ENCODE measurements at regions not wholly inside any gene's neighbourhood (a gene's known extent, or its start where the extent isn't known, plus 50 kb on each side); places are given as distances from the start of the nearest gene placed in this dataset.
"Not testable (repeated sequence)": the region's sequence is repeated elsewhere in the genome, so short reads cannot be mapped to it uniquely, and the experiment has no call there.

DNA sequence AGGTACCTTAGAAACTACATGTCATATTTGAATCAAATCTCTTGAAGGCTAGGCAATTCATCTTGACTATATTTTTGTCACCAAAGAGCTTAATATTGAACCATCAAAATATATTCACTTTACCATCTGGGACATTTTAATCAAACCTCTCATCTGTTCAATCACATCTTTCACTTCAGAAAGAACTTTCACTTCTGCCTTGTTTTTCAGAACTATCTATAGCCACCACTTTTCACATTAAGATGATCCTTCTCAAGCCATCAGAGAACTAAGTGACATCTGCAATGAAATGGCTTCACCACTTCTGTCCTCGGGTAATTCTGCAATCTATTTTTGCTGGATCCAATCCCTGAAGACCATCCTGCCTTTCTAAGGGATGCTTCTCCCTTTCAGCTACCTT, 57.8 kb downstream of the OR2B2 start:
- no peak for DNase-seq

DNA sequence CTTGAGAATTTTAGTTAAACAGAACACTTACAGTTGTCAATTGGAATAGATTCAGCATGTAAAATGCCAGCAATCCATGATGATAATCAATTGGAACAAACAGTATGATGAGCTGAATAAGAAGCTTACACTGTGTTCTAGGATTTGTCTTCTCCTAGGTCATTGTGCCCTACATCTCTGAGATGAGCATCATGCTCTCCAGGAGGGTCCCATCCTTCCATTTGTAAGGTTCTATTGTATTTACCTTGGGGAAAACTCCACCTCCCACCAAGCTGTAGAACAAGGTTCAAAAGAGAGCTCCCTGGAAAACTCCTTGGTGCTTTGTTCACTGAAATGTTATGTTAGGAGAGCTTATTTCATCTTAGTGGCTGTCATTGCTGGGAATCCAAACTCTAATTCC, 60.8 kb downstream of the OR2B2 start:
- no peak for DNase-seq

- not testable (repeated sequence) for DNase-seq
Observed at GRCh38 chr6:27849001-27849400, 63.2 kb downstream of the OR2B2 start.

DNA sequence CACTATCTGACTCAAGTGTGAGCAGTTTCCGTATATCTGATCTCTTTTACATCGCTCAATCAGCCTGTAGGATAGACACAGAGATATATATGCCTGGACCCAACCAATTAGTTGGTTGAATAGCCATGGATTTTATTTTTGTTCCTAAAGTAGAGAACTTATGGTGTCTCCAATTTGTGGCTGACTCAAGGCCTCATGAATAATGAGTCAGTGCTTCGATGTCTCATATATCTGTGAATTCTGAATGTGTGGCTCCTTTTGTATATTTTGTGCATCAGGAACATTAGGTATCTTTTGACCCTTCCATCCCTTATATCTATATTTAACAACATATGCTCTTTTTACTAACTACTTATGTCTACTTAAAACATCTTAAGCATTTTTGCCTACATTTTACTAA, 64.5 kb downstream of the OR2B2 start:
- no peak for DNase-seq

DNA sequence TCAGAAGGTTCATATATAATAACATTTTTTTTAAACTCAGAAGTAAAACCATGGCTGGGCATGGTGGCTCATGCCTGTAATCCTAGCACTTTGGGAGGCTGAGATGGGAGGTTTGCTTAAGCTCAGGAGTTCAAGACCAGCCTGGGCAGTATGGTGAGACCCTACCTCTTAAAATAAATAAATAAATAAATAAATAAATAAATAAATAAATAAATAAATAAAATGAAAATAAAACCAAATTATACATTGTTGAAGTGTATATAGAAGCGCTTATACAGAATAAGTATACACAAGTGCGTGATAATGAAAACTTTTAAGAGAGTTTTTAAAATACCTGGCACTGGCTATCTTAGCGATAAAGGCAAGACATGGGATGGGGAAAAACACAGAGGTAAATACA, 71.6 kb downstream of the OR2B2 start:
- no peak for DNase-seq

GRCh38 chr6:27839626-27840475, 72.3 kb downstream of the OR2B2 start:
- DNase-seq: peak; percentile 26

DNA sequence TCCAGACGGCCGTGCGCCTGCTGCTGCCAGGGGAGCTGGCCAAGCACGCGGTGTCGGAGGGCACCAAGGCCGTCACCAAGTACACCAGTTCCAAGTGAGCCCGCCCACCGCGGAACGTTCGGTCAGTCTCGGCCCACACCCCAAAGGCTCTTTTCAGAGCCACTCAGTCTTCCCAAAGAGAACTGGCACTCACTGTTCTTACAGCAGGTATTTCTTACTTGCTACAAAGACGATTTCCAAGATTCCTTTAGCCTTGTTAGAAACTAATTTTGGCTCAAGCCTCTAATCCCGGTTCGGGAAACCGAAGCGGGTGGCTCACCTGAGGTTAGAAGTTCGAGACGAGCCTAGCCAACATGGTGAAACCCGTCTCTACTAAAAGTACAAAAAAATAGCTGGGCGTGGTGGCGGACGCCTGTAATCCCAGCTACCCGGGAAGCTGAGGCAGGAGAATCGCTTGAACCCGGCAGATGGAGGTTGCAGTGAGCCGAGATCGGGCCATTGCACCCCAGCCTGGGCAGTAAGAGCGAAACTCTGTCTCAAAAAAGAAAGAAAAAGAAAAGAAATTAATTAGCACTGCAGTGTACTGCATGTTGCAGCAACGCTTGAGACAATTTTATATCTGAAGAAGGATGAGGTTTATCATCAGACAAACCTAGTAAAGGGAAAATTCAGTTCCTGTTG, 73.1 kb downstream of the OR2B2 start:
- peak; percentile 72 for DNase-seq

GRCh38 chr6:27838058-27838944, 73.9 kb downstream of the OR2B2 start:
- DNase-seq: peak; percentile 87

DNA sequence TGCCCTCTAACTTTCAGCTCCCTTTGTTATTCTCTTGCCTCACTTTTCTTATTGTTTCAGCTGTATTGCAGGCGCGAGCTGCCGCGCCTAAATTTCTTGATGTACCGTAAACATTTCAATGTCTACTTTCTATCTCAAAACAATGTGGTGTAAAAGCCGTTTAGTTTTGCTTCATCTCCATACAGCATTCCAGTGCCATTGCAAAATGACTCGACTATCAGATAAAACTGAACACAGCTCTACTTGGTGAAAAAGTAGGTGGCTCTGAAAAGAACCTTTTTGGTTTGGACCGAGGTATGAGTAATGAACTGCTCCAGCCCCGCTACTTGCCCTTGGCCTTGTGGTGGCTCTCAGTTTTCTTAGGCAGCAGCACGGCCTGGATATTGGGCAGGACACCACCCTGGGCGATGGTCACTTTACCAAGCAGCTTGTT, 74.6 kb downstream of the OR2B2 start:
- DNase-seq: no peak

- peak; percentile 52 for DNase-seq
Observed at GRCh38 chr6:27836783-27837624, 75.2 kb downstream of the OR2B2 start.

GRCh38 chr6:27836141-27836782, 75.9 kb downstream of the OR2B2 start:
- no peak for DNase-seq

DNA sequence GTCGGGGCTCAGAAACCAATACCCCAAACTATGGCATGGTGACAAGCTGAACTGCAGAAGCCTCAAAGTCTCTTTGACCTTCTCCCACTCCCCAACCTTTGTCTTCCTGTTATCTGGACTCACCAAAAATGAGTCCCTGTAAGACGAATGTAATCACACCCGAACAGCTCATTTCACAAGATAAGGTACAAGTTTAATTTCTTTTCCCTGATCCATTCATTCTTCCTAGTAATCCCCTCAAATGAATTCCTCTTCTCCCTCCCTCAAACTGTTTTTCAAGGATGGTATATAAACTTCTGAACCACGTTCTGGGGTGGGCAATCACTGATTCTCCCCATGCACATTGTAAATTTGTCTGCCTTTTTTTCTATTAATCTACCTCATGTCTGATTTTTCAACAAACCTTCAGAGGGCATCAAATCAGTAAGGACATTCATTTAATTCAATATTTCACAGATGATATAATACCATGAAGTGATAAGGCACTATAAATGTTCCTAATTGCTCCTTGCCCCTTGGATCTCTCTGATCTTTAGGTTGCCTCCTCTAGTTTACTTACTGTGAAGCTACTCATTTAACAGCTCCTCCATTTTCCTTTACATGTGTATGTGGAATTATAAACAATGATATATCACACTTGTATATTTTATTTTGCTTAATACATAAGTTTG, 77.2 kb downstream of the OR2B2 start:
- no peak for DNase-seq

DNA sequence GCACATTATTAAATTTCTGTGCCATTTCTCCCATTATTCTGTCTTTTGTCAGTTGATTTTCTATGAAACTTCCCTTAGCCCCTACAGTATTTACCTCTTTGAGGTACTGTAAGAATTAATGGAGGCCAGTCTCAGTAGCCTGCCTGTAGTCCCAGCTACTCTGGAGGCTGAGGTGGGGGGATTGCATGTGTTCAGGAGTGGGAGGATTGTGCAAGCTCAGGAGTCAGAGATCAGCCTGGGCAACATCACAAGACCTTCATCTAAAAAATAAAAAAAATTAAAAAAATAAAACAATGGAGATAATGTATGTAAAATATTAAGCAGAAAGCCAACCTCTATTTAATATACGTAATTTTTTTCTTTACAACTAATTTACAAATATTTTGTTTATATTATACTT, 77.8 kb downstream of the OR2B2 start:
- no peak for DNase-seq

GRCh38 chr6:27831434-27832081, 80.6 kb downstream of the OR2B2 start:
- DNase-seq: peak; percentile 67

DNA sequence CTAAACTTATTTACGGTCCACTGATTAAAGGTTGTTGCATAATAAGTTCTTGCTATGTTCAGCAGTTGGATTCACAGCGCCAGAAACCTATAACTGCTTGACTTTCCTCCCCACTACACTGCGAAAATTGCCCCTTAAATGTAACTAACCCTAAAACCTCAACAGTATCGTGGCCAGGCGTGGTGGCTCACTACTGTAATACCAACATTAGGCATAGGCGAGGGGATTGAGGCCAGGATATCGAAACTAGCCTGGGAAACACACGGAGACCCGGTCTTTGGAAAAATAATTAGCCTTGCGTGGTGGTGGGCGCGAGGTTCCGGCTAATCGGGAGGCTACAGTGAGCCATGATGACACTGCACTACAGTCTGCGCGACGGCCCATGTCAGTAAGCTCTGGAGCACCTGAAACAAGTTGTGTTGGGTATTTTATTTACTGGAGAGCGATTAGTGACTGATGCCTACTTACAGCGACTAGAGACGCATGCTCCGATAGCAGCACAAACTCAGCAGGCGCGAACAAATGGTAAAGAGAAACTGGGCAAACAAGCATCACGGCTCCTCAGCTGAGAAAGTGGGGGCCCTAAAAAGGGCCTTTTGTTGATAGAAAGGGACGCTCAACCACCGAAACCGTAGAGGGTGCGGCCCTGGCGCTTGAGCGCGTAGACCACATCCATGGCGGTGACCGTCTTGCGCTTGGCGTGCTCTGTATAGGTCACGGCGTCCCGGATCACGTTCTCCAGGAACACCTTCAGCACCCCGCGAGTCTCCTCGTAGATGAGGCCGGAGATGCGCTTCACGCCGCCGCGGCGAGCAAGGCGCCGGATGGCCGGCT, 81.4 kb downstream of the OR2B2 start:
- peak; percentile 54 for DNase-seq

DNA sequence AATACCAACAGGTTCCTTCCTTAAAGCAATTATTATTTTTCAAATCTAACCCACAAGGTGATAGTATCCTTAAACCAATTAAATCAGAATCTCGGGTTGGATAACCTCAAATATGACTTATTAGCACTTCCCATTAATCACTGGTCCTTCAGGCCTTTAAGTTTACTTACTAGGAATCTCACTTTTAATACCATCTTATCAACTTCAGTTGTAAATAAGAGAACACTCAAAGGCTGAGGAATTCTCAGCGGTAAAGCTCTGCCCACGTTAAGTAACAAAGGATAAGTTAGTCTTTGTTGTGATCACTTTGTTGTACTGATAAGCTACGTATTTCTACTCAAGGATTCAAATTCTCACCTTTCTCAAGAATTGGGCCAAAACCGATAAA, 82.0 kb downstream of the OR2B2 start:
- DNase-seq: no peak

GRCh38 chr6:27829453-27830211, 82.6 kb downstream of the OR2B2 start:
- DNase-seq: no peak

DNA sequence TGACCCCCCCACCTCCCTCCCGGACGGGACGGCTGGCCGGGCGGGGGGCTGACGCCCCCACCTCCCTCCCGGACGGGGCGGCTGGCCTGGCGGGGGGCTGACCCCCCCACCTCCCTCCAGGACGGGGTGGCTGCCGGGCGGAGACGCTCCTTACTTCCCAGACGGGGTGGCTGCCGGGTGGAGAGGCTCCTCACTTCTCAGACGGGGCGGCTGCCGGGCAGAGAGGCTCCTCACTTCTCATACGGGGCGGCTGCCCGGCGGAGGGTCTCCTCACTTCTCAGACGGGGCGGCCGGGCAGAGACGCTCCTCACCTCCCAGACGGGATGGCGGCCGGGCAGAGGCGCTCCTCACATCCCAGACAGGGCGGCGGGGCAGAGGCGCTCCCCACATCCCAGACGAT, 84.7 kb downstream of the OR2B2 start:
- DNase-seq: not testable (repeated sequence)

DNA sequence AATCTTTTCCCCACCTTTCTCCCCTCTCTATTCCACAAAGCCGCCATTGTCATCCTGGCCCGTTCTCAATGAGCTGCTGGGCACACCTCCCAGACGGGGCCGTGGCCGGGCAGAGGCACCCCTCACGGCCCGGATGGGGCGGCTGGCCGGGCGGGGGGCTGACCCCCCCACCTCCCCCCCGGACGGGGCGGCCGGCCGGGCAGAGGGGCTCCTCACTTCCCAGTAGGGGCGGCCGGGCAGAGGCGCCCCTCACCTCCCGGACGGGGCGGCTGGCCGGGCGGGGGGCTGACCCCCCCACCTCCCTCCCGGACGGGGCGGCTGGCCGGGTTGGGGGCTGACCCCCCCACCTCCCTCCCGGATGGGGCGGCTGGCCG, 85.6 kb downstream of the OR2B2 start:
- not testable (repeated sequence) for DNase-seq

All from NK-92 treated with Interleukin-12 subunit alpha and Interleukin-12 subunit beta, amount 100 ng/mL, for 24 hours (cell line).